ENCODE measurements at regions not wholly inside any gene's neighbourhood (a gene's known extent, or its start where the extent isn't known, plus 50 kb on each side); places are given as distances from the start of the nearest gene placed in this dataset.
"Not testable (repeated sequence)": the region's sequence is repeated elsewhere in the genome, so short reads cannot be mapped to it uniquely, and the experiment has no call there.

DNA sequence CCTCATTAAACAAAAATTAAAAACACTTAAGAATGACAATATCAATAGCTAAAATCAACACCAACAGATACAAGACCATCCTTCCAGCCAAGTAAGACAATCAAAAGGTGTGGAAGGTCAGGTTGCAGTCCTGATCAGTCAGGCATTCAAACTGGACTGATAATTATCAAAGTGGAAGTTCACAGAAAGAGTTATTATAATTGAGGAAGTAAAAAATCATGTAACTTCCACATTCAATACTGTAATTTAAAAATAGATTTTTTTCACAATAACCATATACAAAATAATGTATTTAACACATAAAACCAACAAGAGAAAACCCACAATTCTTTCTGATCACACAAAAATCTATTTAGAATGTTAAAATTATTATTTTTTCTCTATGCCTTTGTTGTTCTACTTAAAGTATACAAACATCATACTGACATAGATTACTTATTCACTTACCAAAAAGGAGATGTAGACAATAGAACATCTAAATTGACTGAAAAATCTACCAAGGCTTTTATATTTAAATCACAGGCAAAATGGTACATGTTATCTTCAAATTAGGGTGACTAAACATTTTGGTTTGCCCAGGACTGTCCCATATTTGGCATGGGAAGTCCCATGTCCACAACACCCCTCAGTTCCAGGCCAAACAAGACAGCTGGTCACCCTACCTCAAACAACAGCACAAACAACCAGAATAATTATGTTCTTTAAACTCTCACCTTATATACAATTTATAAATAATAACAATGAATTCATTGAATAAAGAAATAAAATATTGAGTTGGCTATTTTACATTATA is 142.5 kb upstream of the SLC24A2 start:
- DNase-seq (no peak), ATAC-seq (no peak)
- intact Hi-C loops (cut with micrococcal nuclease), result no loop called here

DNA sequence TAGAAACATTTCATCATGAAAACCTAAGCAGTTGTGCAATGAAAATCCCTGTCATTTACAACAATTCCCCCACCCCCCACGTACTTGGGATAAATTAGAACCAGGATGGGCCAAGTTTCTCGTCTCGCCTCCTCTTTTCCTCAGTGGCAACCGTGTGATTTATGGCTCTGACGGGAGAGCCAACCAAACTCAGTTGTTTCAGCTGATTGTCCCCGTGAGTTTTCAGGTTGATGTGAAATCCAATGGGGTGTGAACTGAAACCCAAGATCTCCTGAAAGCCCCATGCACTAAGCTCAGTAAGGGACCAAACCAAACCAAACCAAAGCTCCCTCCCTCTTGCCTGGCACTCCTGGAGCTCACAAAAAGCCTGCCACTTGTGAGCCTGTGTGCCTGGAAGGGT is 138.7 kb upstream of the SLC24A2 start:
- ATAC-seq (no peak), DNase-seq (no peak)
- intact Hi-C loops (cut with micrococcal nuclease), result loop anchor here (5.0 to 10.0 kb wide), 3 partner anchors 697 to 1177 kb away; partner anchors contain the start of gene MLLT3

DNA sequence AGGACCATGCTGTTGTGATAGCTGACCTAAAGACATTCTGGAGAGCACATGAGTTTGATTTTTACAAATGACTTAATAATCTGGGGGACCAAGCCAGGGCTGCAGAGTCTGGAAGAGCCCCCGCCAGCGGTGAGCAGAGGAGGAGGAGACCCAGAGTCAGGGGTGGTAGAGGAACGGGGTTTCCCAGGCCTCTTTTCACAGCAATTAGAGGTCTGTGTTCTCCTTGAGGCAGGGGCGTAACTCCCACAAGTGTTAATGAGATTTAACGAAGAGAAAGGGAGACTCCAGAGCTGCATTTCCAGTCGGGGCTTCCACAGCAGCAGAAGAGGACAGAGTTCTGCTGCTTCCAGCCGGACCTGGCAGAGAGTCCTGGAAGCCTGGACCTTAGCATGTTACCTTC is 137.9 kb upstream of the SLC24A2 start:
- intact Hi-C loops (cut with micrococcal nuclease), result loop anchor here (5.0 to 10.0 kb wide), 3 partner anchors 698 to 1178 kb away; partner anchors contain the start of gene MLLT3
- no peak for DNase-seq
- ATAC-seq, result no peak

DNA sequence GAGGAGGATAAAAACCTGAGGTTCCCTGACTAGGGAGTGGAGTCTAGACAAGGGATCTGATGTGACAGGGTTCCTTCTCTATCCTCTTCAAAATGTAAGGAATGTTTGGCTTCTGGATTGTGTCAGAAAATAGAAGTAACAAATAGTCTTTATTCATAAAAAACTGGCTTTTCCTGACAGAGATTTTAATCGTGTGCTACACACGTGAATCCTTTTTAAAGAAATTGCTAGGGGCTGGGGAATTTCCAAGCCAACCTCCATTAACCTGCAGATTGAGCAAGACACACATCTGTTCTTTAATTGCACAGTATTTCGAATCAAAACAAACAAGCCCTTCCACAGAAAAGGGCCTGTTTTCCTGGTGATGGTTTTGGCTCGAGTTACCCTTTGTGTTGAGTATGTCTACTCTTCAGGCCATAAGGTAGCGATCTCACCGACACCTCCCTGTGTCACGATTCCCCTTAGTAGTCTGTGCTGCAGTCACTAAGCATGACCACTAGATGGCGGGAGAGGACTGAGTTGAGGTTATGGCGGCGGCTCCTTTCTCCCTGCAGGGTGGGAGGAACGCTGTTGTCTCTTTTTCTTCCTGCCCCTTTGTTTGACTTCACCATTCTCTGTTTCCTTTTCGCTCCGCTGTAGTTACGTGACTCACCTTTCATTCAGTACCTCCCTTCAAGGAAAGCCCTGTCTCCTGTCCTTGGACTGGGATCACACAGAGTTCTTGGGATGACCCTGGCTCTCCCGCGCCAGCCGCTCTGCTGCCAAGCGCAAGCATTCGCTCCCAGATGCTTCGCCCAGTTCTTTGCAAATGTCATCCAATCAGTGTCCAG is 137.1 kb upstream of the SLC24A2 start:
- DNase-seq, result peak; percentile 58
- intact Hi-C loops (cut with micrococcal nuclease), result loop anchor here (5.0 to 10.0 kb wide), 3 partner anchors 699 to 1179 kb away; partner anchors contain the start of gene MLLT3
- ATAC-seq, result peak; percentile 98

DNA sequence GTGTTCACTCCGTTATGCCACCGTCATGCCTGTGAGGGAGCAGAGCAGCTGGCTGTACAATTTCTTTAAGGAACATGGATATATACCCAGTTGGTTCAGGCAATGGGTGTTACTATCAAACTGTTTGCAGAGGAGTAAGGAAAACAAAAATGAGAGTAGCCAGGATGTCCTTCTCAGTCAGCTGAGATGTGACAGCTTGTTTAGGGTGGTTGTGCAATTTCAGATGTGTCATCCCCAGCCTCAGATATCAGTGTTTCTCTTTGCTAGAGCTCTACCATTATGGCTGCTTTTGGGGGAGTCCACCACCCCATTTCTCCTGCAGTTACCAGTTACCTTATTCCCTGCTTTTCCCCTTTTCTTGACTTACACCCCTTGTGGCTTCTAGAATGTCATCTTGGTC is 135.2 kb upstream of the SLC24A2 start:
- intact Hi-C loops (cut with micrococcal nuclease), result loop anchor here (10.0 kb wide), 2 partner anchors 701 to 1181 kb away; partner anchors contain the start of gene MLLT3
- ATAC-seq, result no peak
- DNase-seq, result no peak

DNA sequence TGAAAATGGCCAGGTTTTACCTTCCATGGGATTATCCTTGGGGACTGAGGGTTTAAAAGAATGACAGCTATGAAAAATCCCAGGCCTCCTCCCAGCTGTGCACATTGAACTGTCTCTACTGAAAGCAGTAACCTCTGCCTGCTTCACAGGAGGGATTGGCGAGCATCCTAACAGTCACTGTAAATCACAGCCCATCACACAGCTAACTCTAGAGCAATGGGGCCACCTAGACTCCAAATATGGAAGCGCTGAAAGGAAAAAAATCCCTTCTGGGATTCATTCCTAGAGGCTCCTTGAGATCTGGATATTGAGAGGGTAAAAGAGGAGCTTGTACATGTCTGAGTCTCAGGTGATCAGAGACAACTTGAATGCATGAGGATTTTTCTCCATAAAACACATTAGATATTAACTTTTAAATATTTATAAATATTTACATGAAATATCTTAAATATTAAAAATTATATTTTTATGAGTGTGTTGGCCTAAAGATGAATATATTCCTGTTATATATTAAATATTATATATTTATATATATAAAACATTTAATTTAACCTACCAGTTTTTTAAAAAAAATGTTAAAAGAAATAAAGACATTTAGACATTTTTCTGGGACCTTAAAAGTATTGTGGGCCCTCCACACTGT is 133.8 kb upstream of the SLC24A2 start:
- DNase-seq (no peak), ATAC-seq (peak; percentile 50)
- intact Hi-C loops (cut with micrococcal nuclease), result loop anchor here (10.0 kb wide), 2 partner anchors 702 to 1182 kb away; partner anchors contain the start of gene MLLT3

DNA sequence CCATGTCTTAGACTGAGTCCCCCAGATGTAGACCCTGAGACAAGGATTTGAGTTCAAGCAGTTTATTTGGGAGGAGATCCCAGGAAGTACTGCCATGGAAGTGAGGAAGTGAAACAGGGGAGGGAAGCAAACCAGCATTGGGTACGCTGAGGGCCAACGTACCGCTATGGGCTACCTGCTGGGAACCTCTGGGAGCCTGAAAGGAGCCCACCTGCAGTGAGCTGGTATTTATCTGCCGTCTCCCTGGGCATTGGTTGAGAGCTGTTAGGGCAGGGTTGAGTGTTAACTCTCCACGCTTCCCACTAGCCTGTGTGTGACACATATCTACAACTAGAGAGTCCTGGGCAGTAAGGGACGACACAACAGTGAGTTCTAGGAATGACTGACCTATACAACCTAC is 131.6 kb upstream of the SLC24A2 start:
- no peak for ATAC-seq
- DNase-seq, result no peak
- intact Hi-C loops (cut with micrococcal nuclease), result loop anchor here (10.0 kb wide), 2 partner anchors 704 to 1184 kb away; partner anchors contain the start of gene MLLT3

DNA sequence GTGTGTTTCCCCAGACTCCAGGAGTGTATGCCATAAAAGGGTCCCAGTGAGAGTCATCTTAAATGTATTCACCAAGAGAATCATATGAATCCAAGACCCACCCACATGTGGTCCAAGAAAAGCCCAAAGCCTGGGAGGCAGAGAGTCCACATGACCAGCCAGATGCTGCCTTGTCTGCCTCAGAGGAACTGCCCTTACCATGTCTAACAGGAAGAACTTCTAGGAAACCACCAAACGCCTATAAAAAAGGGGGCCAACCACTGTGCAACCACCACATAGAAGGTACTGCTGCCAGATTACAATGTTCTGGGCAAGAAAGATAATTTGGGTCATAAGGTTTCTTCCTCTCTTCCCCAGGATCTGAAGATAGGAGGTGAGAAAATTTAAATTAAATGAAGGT is 129.8 kb upstream of the SLC24A2 start:
- intact Hi-C loops (cut with micrococcal nuclease), result no loop called here
- DNase-seq (no peak), ATAC-seq (no peak)

DNA sequence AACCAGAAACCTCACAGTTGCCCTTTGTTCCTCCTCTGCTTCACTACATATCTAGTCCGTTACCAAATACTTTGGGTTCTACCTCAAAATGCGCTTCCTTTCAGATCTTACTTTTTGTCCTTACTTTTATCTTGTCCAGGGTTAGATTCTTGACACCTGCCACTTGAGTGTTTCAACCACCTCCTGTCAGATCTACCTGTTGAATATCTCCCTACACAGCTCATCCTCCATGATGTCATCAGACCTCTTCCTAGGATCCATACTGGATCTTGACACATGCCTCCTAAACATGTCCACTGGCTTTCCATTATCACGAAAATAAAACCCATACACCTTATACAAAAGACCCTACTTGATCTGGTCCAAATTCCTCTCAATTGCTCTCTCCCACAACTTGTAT is 125.2 kb upstream of the SLC24A2 start:
- intact Hi-C loops (cut with micrococcal nuclease), result no loop called here
- no peak for ATAC-seq
- no peak for DNase-seq

DNA sequence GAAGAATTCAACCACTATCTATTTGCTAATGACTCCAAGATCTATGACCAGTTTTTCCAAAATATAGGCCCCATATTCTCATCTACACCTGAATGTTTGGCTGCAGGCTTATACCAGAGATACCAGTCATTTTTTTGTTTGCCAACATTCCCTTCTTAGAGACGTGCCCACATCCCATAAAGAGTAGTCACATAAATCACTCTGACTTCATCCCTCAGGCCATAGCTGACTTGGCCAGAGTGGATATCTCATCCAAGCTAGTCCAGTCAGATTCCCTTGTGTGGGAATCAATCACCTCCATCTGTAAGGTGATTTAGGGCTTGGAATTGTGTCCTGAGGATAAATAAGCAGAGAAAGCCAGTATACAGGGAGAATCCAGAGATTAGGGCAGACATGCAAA is 124.3 kb upstream of the SLC24A2 start:
- no peak for ATAC-seq
- DNase-seq, result no peak
- intact Hi-C loops (cut with micrococcal nuclease), result no loop called here

DNA sequence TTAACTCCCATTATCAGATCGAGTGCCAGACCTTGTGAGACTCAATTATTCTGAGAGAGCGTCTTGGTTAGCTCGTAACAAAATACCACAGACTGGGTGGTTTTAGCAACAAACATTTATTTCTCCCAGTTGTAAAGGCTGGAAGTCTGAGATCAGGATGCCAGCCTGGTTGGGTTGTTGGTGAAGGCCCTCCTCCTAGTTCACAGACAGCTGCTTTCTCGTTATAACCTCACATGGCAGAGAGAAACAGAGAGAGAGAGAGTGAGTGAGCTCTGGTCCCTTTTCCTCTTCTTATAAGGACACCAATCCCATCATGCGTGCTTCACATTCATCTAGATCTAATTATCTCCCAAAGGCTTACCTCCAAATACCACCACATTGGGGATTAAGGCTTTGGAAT is 114.2 kb upstream of the SLC24A2 start:
- ATAC-seq (no peak), DNase-seq (no peak)
- intact Hi-C loops (cut with micrococcal nuclease), result no loop called here

DNA sequence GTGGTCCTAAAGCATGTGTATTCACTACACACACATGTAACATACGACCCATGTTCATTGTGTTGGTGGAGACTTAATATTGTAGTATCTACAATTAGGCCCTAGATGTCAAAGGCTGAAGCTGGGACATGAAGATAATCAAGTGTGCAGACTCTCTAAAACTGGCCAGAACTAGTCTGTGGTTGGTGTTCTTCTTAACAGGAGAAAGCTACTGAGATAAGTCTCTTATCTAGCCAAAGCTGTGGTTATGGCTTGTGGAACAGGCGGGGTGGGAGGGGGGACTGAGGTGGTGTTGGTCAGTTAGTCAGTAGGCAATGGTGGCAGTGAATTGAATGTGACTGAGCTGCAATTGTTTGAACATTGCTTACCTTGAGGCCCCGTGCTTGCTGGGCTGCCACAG is 112.7 kb upstream of the SLC24A2 start:
- DNase-seq (no peak), ATAC-seq (no peak)
- intact Hi-C loops (cut with micrococcal nuclease), result no loop called here

DNA sequence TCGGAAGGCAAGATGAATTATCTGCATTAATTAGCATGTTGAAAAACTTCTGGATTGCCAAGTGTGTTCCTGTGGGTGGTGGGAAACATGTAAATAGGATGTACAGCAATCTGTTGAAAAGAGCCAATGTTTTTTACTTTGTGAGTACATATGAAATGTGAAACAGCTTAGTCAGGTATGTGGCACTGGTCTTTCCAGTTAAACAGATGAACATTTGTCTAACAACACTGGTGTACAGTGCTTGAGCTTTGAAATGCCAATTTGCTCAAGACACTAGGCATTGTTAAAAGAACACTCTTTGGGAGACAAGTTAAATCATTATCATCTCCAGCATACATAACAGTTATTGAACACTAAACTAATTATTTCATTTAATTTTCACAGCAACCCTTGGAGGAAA is 107.3 kb upstream of the SLC24A2 start:
- intact Hi-C loops (cut with micrococcal nuclease), result no loop called here
- DNase-seq (no peak), ATAC-seq (no peak)

DNA sequence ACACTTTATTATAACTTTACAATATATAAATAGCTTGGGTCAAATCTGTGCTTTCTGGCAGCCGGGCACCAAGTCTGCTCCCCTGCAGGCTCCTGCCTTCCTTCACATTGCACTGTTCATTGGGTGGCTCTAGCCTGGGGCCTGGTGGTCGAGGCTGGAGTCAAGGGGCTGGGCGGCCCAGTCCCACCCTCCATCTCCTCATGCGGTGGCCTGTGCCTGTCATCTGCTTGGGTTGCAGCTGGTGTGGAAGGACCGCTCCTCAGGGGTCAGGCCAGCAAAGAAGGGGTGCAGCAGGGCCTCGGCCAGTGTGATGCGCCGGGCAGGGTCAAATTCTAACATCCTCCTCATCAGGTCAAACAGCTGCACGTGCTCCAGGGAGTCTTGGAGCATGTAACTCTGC is 106.7 kb upstream of the SLC24A2 start:
- ATAC-seq; intact Hi-C loops (cut with micrococcal nuclease); DNase-seq: not testable (repeated sequence)

DNA sequence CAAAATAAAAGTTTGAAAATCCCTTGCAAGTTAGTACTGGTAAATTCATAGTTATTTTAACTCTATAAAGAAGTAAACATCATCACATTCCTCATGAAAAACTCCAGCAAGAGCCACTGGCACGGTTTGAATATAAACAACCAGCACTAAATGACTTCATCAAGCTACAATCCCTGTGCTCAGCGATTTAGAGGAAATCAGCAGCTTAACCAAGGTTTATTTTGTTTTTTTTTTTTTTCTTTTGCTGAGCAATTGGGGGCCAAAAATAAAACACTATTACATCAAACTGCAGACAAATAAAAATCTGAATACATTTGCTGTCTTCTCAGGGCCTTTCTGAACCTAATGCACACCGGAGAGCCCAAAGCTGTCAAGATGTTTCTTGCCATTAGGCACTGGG is 106.2 kb upstream of the SLC24A2 start:
- DNase-seq (no peak), ATAC-seq (no peak)
- intact Hi-C loops (cut with micrococcal nuclease), result no loop called here

DNA sequence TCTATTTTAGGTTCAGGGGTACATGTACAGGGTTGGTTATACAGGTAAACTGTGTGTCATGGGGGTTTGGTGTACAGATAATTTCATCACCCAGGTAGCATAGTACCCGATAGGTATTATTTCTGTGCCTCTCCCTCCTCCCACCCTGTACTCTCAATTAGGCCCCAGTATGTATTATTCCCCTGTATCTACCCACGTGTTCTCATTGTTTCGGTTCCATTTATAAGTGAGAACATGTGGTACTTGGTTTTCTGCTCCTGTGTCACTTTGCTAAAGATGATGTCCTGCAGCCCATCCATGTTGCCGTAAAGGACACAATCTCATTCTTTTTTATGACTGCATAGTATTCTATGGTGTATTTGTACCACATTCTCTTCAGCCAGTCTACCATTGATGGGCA is 96.8 kb upstream of the SLC24A2 start:
- intact Hi-C loops (cut with micrococcal nuclease), result no loop called here
- ATAC-seq (no peak), DNase-seq (no peak)

DNA sequence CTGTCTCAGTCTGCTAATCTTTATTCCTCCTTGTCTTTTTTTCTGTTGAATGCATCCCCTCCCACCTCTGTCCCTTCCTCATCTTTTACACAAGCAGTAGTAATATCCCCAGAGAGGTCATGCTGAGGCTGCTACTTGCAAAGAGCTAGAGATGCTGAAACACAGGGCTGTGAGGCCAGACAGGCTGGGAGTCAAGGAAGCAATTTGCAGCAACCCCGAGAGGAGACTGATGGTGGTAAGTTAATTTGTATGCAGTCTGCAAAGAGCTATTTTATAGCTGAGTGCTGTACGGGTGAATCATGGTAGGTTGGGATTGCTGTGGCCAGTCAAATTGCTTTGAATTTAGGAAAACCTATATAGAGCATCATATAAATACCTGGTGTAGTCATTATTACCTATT is 90.2 kb upstream of the SLC24A2 start:
- no peak for ATAC-seq
- intact Hi-C loops (cut with micrococcal nuclease), result no loop called here
- no peak for DNase-seq

DNA sequence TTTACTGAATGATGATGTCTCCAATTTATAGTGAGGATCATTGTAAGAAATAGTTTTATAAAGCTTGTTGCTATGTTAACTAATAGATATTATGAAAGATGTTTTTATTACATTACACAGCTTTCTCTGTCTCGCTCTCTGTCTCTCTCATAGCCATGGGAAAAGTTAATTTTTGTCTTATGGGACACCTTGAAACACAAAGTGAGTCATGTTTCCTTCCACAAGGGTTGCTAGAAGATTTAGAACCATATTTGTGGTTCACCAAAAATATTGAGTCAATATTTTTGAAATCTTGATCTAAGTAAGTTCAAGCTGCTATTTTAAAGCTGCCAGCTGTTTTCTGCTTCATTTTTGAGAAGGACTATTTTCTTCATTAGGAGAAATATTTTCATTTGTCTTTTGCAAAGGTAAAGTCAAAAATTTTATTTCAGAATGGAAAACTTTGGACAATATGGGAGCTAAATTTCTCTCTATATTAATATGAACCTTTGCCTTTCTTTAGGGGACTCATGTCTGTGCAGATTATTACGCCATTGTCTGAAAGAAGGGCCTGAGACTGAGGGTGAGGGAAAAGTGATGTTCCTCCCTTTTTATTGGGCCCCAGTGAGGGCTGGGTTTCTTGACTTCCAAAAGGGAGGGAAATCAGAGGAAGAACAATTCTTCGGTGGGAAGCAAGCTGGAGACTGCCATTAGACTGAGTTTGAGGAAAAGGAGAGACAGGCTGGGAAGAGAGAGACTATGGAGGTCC is 87.9 kb upstream of the SLC24A2 start:
- ATAC-seq (no peak), DNase-seq (no peak)
- intact Hi-C loops (cut with micrococcal nuclease), result no loop called here

DNA sequence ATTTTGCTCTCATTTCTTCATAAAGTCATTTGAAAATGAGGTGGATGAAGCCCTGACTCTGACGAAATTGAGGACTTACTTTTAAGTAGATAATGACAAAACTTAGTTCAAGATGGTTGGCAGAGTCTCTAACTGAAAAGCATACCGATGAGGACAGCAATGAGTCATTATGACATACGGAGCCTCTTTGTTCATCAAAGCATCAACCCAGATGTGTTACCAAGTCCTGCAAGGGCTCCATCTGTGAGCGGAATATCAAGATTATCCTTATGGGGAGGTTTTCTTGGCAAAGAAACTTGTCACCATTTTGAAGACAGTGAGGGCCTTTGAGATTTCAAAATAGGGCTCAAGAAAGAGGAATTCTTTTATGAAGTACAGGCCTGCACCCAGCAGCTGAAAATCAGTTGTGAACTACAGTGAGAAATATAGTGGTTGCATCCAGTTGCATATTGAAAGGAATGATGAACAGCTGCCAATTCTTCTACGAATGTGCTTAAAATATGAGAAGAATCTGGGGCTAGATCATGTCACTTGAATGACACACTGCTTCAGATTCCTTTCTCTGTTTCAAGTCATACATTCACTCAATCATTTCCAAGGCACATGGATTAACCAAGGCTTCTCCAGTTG is 86.6 kb upstream of the SLC24A2 start:
- intact Hi-C loops (cut with micrococcal nuclease), result no loop called here
- no peak for ATAC-seq
- no peak for DNase-seq

Data from left ventricle myocardium superior (tissue), 1 donor.